PC-3 (cell line): ENCODE measurements at regions not wholly inside any gene's neighbourhood (a gene's known extent, or its start where the extent isn't known, plus 50 kb on each side); places are given as distances from the start of the nearest gene placed in this dataset.
A peak's percentile ranks its signal among the peaks of the same experiment; 100 is the strongest.

Experiments used
- ATAC-seq: fragments of 200-7000 bp; cut with Tn5 transposase; 2 replicates; pipeline ENCODE4 v1.9.1; 2020; ENCODE audit warnings: mild to moderate bottlenecking, moderate library complexity
- BruUV-seq: library from RNA; stranded (reverse); fragments of 400-500 nt; replicated peaks from 2 replicates; lab custom pipeline; 2021; lab: Mats Ljungman, UMichigan
- CTCF ChIA-PET: fragments of 300-600 bp; sonication (Branson Sonifier 250); formaldehyde crosslinking; loops from one replicate; lab custom pipeline; 2022; ENCODE audit warnings: antibody characterized with exemption; lab: Charles Lee
- POLR2A ChIA-PET: fragments of 300-600 bp; sonication (Branson Sonifier 250); formaldehyde crosslinking; loops from one replicate; lab custom pipeline; 2022; ENCODE audit warnings: antibody characterized with exemption; ENCODE audit not compliant: unreplicated experiment; lab: Charles Lee
- DNase-seq: peaks from one replicate; pipeline ENCODE4 v3.0.0-alpha.2; 2015
- H2AFZ ChIP-seq: fragments of 300-600 bp; sonication (generic); 2 replicates; pipeline ENCODE4 v1.6.0; 2016; ENCODE audit warnings: antibody characterized with exemption, low read length
- H3F3A ChIP-seq: fragments of 300-600 bp; sonication (generic); one replicate; pipeline ENCODE4 v1.6.0; 2017; ENCODE audit warnings: antibody characterized with exemption, low read length, control low read depth, mild to moderate bottlenecking; ENCODE audit not compliant: unreplicated experiment
- H3K27ac ChIP-seq: fragments of 300-600 bp; sonication (generic); 2 replicates; pipeline ENCODE4 v1.5.1; 2016; ENCODE audit warnings: mild to moderate bottlenecking, low read length
- H3K27me3 ChIP-seq: fragments of 300-600 bp; sonication (generic); 2 replicates; pipeline ENCODE4 v1.6.1; 2016; ENCODE audit warnings: low read length, mixed read lengths
- H3K36me3 ChIP-seq: fragments of 300-600 bp; sonication (generic); 2 replicates; pipeline ENCODE4 v1.6.1; 2016; ENCODE audit warnings: low read depth, mixed run types, low read length, mixed read lengths
- H3K4me1 ChIP-seq: fragments of 300-600 bp; sonication (generic); 2 replicates; pipeline ENCODE4 v1.5.1; 2016; ENCODE audit warnings: low read length; ENCODE audit not compliant: insufficient read depth
- H3K4me2 ChIP-seq: fragments of 300-600 bp; sonication (generic); 2 replicates; pipeline ENCODE4 v1.6.0; 2016; ENCODE audit warnings: low read length
- H3K4me3 ChIP-seq: fragments of 300-600 bp; sonication (generic); 2 replicates; pipeline ENCODE4 v1.5.1; 2016; ENCODE audit warnings: mild to moderate bottlenecking, low read length, mixed read lengths
- H3K79me2 ChIP-seq: fragments of 300-600 bp; sonication (generic); 2 replicates; pipeline ENCODE4 v1.6.1; 2017; ENCODE audit warnings: low read length, mixed read lengths
- H3K9ac ChIP-seq: fragments of 300-600 bp; sonication (generic); 2 replicates; pipeline ENCODE4 v1.6.0; 2016; ENCODE audit warnings: mild to moderate bottlenecking, low read length
- H3K9me2 ChIP-seq: fragments of 300-600 bp; sonication (generic); replicated peaks from 2 replicates; pipeline ENCODE4 v1.6.1; 2016; ENCODE audit warnings: mixed run types, low read length, mixed read lengths
- H3K9me3 ChIP-seq: fragments of 300-600 bp; sonication (generic); 2 replicates; pipeline ENCODE4 v1.6.1; 2016; ENCODE audit warnings: low read length, mixed read lengths
- H4K20me1 ChIP-seq: fragments of 300-600 bp; sonication (generic); 2 replicates; pipeline ENCODE4 v1.6.1; 2016; ENCODE audit warnings: low read length, mixed read lengths
- CTCF ChIP-seq: fragments of 300-600 bp; sonication (generic); conservative IDR thresholded peaks from 2 replicates; pipeline ENCODE4 v1.5.1; 2017; ENCODE audit warnings: antibody characterized with exemption, low read depth, mild to moderate bottlenecking, low read length
- EZH2 ChIP-seq: fragments of 300-600 bp; sonication (generic); IDR thresholded peaks from one replicate; pipeline ENCODE4 v1.6.1; 2017; ENCODE audit warnings: antibody characterized with exemption, mild to moderate bottlenecking, low read length; ENCODE audit not compliant: unreplicated experiment
- EZH2phosphoT487 ChIP-seq: fragments of 300-600 bp; sonication (generic); IDR thresholded peaks from 2 replicates; pipeline ENCODE4 v1.6.1; 2018; ENCODE audit warnings: mild to moderate bottlenecking, antibody characterized with exemption, low read length, borderline replicate concordance
- intact Hi-C: fragments of 100-400 bp; cut with micrococcal nuclease; formaldehyde crosslinking; loops from 2 replicates; pipeline ENCODE4 v1.9.0; 2023

- Histone ChIP-seq H3K9ac (no peak overlapping the region), H3F3A (no peaks in the 10 kb centered on the region), H2AFZ (no peak overlapping the region), H3K4me2 (no peak overlapping the region), H3K9me3 (no peaks in the 10 kb centered on the region), H3K27ac (no peak overlapping the region), H3K36me3 (no peaks in the 10 kb centered on the region), H3K4me3 (no peak overlapping the region), H3K9me2 (no peaks in the 10 kb centered on the region), H3K79me2 (no peaks in the 10 kb centered on the region), H3K4me1 (no peaks in the 10 kb centered on the region), H3K27me3 (0 out of 2 replicates have a peak, but pooled peaks cover 3% of the 10 kb centered on the region), H4K20me1 (no peaks in the 10 kb centered on the region)
- no peak for DNase-seq
- POLR2A ChIA-PET, result no interaction called here
- intact Hi-C loops, result loop anchor here (5.0 kb wide), 1 partner anchor 71 kb away; no protein-coding TSS in a partner anchor
- no peak for ATAC-seq
- CTCF ChIA-PET, result no interaction called here
- BruUV-seq, result no TSS peak
- TF ChIP-seq EZH2 (no peak), CTCF (no peak), EZH2phosphoT487 (no peak)
These were observed 95.6 kb upstream of the E2F7 start for GRCh38 chr12:77160931-77161330.

DNA sequence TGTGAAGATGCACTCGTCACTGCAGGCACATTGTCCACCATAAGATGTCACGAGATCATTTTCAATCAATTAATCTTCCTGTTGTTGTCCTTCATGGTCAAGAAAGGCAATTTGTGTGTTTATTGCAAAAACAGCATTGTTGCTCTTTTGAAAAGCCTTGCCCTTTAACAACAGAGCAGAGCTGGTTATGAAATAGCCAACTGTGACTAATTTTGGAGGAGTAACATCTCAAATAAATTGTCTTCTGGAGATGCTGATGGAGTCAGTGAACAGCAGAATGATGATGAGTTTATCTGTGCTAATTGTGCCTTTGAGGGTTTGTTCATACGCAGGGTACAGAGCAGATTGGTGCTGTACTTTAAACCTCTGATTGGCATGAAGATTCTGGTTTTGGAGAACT, 88.3 kb upstream of the E2F7 start:
- no peak for TF ChIP-seq EZH2
- TF ChIP-seq EZH2phosphoT487, result no peak
- TF ChIP-seq CTCF, result no peak
- Histone ChIP-seq H3K4me1 (peaks cover 15% of the 10 kb centered on the region), H2AFZ (no peak overlapping the region), H3K27me3 (no peaks in the 10 kb centered on the region), H3K9me3 (no peaks in the 10 kb centered on the region), H3F3A (no peaks in the 10 kb centered on the region), H3K4me3 (no peak overlapping the region), H3K36me3 (no peaks in the 10 kb centered on the region), H3K4me2 (no peak overlapping the region), H3K9ac (no peak overlapping the region), H3K79me2 (no peaks in the 10 kb centered on the region), H3K27ac (no peak overlapping the region), H3K9me2 (no peaks in the 10 kb centered on the region), H4K20me1 (no peaks in the 10 kb centered on the region)
- CTCF ChIA-PET, result no interaction called here
- BruUV-seq, result no TSS peak
- DNase-seq (no peak), ATAC-seq (no peak)
- intact Hi-C loops, result loop anchor here (2.0 to 10.0 kb wide), 2 partner anchors 199 to 229 kb away; no protein-coding TSS in a partner anchor
- POLR2A ChIA-PET, result no interaction called here

- Histone ChIP-seq H3K27ac (no peak overlapping the region), H3K4me2 (no peak overlapping the region), H3K9me2 (no peaks in the 10 kb centered on the region; the same call in 1 of the 2 replicates), H3K9me3 (no peaks in the 10 kb centered on the region), H3K4me1 (peaks cover 15% of the 10 kb centered on the region), H3K4me3 (no peak overlapping the region), H3F3A (no peaks in the 10 kb centered on the region), H3K36me3 (no peaks in the 10 kb centered on the region), H3K27me3 (no peaks in the 10 kb centered on the region), H3K79me2 (no peaks in the 10 kb centered on the region), H2AFZ (no peak overlapping the region), H4K20me1 (no peaks in the 10 kb centered on the region), H3K9ac (no peak overlapping the region)
- CTCF ChIA-PET, result interaction anchor here (0.6 to 1.5 kb wide), 6 partner anchors 116 to 537 kb away, joined by 3 to 9 read pairs (median 4); no protein-coding TSS in a partner anchor
- peak; percentile 74 for TF ChIP-seq CTCF
- no peak for TF ChIP-seq EZH2phosphoT487
- no peak for TF ChIP-seq EZH2
- intact Hi-C loops, result loop anchor here (1.0 to 10.0 kb wide), 4 partner anchors 159 to 533 kb away; no protein-coding TSS in a partner anchor
- DNase-seq, result peak; percentile 63
- ATAC-seq, result 0 out of 2 replicates have a peak, but pooled peaks have one; percentile 16
- no TSS peak for BruUV-seq
- POLR2A ChIA-PET, result no interaction called here
These were observed 87.3 kb upstream of the E2F7 start for GRCh38 chr12:77152623-77153193.
